Mesenchymal stem cell (in vitro differentiated cells and primary cell): ENCODE measurements at regions not wholly inside any gene's neighbourhood (a gene's known extent, or its start where the extent isn't known, plus 50 kb on each side); places are given as distances from the start of the nearest gene placed in this dataset.

Source experiments
- DNase-seq: peaks from one replicate; pipeline ENCODE4 v3.0.0-alpha.2; 2013
- H2AFZ ChIP-seq: one replicate; pipeline ENCODE4 v1.6.1; 2013; ENCODE audit warnings: low read depth, mild to moderate bottlenecking, control low read depth, inconsistent platforms, low read length, moderate library complexity
- H2AK5ac ChIP-seq: 2 replicates; pipeline ENCODE4 v1.6.1; 2013; ENCODE audit warnings: low read length, moderate library complexity, mild to moderate bottlenecking, inconsistent platforms; ENCODE audit not compliant: severe bottlenecking
- H2BK120ac ChIP-seq: one replicate; pipeline ENCODE4 v1.6.1; 2013; ENCODE audit warnings: low read depth, mild to moderate bottlenecking, inconsistent platforms, low read length, moderate library complexity
- H2BK12ac ChIP-seq, 2 experiments: one replicate each; pipeline ENCODE4 v1.6.1; 2013; ENCODE audit warnings: inconsistent platforms in 2 of 2, low read length in 2 of 2, mild to moderate bottlenecking in 2 of 2, moderate library complexity in 2 of 2, control low read depth in 1 of 2
- H2BK15ac ChIP-seq: one replicate; pipeline ENCODE4 v1.6.1; 2013; ENCODE audit warnings: mild to moderate bottlenecking, low read depth, inconsistent platforms; ENCODE audit not compliant: poor library complexity, severe bottlenecking
- H2BK5ac ChIP-seq: 2 replicates; pipeline ENCODE4 v1.6.1; 2013; ENCODE audit warnings: low read depth, mild to moderate bottlenecking, low read length, control low read depth, inconsistent platforms; ENCODE audit not compliant: poor library complexity, severe bottlenecking
- H3K14ac ChIP-seq, 2 experiments: one replicate each; pipeline ENCODE4 v1.6.1; 2013; ENCODE audit warnings: inconsistent platforms in 2 of 2, low read length in 2 of 2, control low read depth in 1 of 2, mild to moderate bottlenecking in 1 of 2, moderate library complexity in 1 of 2
- H3K18ac ChIP-seq, 2 experiments: one replicate each; pipeline ENCODE4 v1.6.1; 2013; ENCODE audit warnings: inconsistent platforms in 2 of 2, low read length in 2 of 2, control low read depth in 1 of 2, low read depth in 1 of 2, mild to moderate bottlenecking in 1 of 2
- H3K23ac ChIP-seq, 2 experiments: one replicate each; pipeline ENCODE4 v1.6.1; 2013; ENCODE audit warnings: inconsistent platforms in 2 of 2, low read length in 2 of 2, mild to moderate bottlenecking in 2 of 2, moderate library complexity in 2 of 2, control low read depth in 1 of 2
- H3K27ac ChIP-seq: 2 replicates; pipeline ENCODE4 v1.5.1; 2013; ENCODE audit warnings: mild to moderate bottlenecking, moderate library complexity, low read length, control low read depth, inconsistent platforms; ENCODE audit not compliant: poor library complexity, severe bottlenecking
- H3K27me3 ChIP-seq, 2 experiments: 2 replicates each; pipeline versions ENCODE4 v1.6.1 to v1.7.0; 2013; ENCODE audit warnings: low read length in 2 of 2, mild to moderate bottlenecking in 2 of 2, moderate library complexity in 2 of 2, control low read depth in 1 of 2, inconsistent platforms in 1 of 2; ENCODE audit not compliant: control insufficient read depth in 1 of 2, insufficient read depth in 1 of 2
- H3K36me3 ChIP-seq, 2 experiments: 2 replicates each; pipeline versions ENCODE4 v1.6.1 to v1.7.0; 2013; ENCODE audit warnings: low read length in 2 of 2, control low read depth in 1 of 2, inconsistent platforms in 1 of 2, low read depth in 1 of 2, mild to moderate bottlenecking in 1 of 2; ENCODE audit not compliant: insufficient read depth in 2 of 2, control insufficient read depth in 1 of 2
- H3K4ac ChIP-seq, 2 experiments: one replicate each; pipeline ENCODE4 v1.6.1; 2013; ENCODE audit warnings: inconsistent platforms in 2 of 2, low read length in 2 of 2, mild to moderate bottlenecking in 2 of 2, moderate library complexity in 2 of 2, control low read depth in 1 of 2, low read depth in 1 of 2
- H3K4me1 ChIP-seq: 2 replicates; pipeline ENCODE4 v1.6.1; 2013; ENCODE audit warnings: low read depth, low read length, control low read depth; ENCODE audit not compliant: control insufficient read depth, insufficient read depth
- H3K4me2 ChIP-seq: 2 replicates; pipeline ENCODE4 v1.6.1; 2013; ENCODE audit warnings: low read length, mild to moderate bottlenecking, inconsistent platforms; ENCODE audit not compliant: poor library complexity, severe bottlenecking
- H3K4me3 ChIP-seq, 2 experiments: 2 replicates each; pipeline versions ENCODE4 v1.5.1 to v1.7.0; 2013; ENCODE audit warnings: low read length in 2 of 2, mild to moderate bottlenecking in 2 of 2, control low read depth in 1 of 2, low read depth in 1 of 2; ENCODE audit not compliant: insufficient read depth in 1 of 2
- H3K79me1 ChIP-seq: replicated peaks from 2 replicates; pipeline ENCODE4 v1.6.1; 2013; ENCODE audit warnings: mild to moderate bottlenecking, control low read depth, low read length, inconsistent platforms; ENCODE audit not compliant: poor library complexity, severe bottlenecking
- H3K9ac ChIP-seq: 2 replicates; pipeline ENCODE4 v1.7.0; 2013; ENCODE audit warnings: mild to moderate bottlenecking, low read length, moderate library complexity
- H3K9me3 ChIP-seq: 2 replicates; pipeline ENCODE4 v1.7.0; 2013; ENCODE audit warnings: mild to moderate bottlenecking, low read length; ENCODE audit not compliant: control insufficient read depth
- H4K8ac ChIP-seq: one replicate; pipeline ENCODE4 v1.6.1; 2013; ENCODE audit warnings: inconsistent platforms, mild to moderate bottlenecking, low read length, moderate library complexity
- H4K91ac ChIP-seq: one replicate; pipeline ENCODE4 v1.6.1; 2013; ENCODE audit warnings: mild to moderate bottlenecking, low read length, inconsistent platforms
- WGBS: methylation state at CpG from one replicate; pipeline ENCODE4 v1.1.7; 2013; ENCODE audit warnings: mixed read lengths; 5-methylcytosine and 5-hydroxymethylcytosine counted together

- H3K9ac ChIP-seq: no peak overlapping the region
- H3K4me1 ChIP-seq: no peaks in the 10 kb centered on the region
- no peak overlapping the region for H2BK5ac ChIP-seq
- 92% methylated on average over 29 of the region's 32 CpGs for WGBS
- no peak overlapping the region for H3K4ac ChIP-seq
- H3K27me3 ChIP-seq: peaks cover 0 to 12% of the 10 kb centered on the region in 2 experiments
- no peak overlapping the region for H2AK5ac ChIP-seq
- H4K91ac ChIP-seq: no peak overlapping the region
- H3K36me3 ChIP-seq: no peaks in the 10 kb centered on the region
- no peak overlapping the region for H2BK12ac ChIP-seq
- no peak overlapping the region for H3K23ac ChIP-seq
- no peak overlapping the region for H3K27ac ChIP-seq
- H3K4me3 ChIP-seq: peak overlapping the region in 1 of 2 experiments; percentile 3
- H2BK15ac ChIP-seq: no peak overlapping the region
- no peak overlapping the region for H3K4me2 ChIP-seq
- no peak overlapping the region for H2BK120ac ChIP-seq
- DNase-seq: no peak
- H3K9me3 ChIP-seq: no peaks in the 10 kb centered on the region
- H3K14ac ChIP-seq: no peak overlapping the region
- no peak overlapping the region for H2AFZ ChIP-seq
- no peaks in the 10 kb centered on the region for H3K79me1 ChIP-seq
- no peak overlapping the region for H4K8ac ChIP-seq
- no peak overlapping the region for H3K18ac ChIP-seq
Measured at GRCh38 chr14:104280085-104280901, 141.9 kb downstream of the KIF26A start.

- H2BK12ac ChIP-seq: no peak overlapping the region
- no peak overlapping the region for H2AK5ac ChIP-seq
- H3K4me3 ChIP-seq: no peak overlapping the region
- no peak overlapping the region for H2BK5ac ChIP-seq
- DNase-seq: no peak
- WGBS: 80% methylated on average over 14 of the region's 24 CpGs
- no peak overlapping the region for H3K14ac ChIP-seq
- H2AFZ ChIP-seq: no peak overlapping the region
- H3K18ac ChIP-seq: no peak overlapping the region
- H2BK15ac ChIP-seq: no peak overlapping the region
- H3K4ac ChIP-seq: no peak overlapping the region
- H3K4me2 ChIP-seq: no peak overlapping the region
- H4K91ac ChIP-seq: no peak overlapping the region
- no peak overlapping the region for H3K27ac ChIP-seq
- no peaks in the 10 kb centered on the region for H3K9me3 ChIP-seq
- no peak overlapping the region for H4K8ac ChIP-seq
- H3K23ac ChIP-seq: no peak overlapping the region
- H3K9ac ChIP-seq: no peak overlapping the region
- H2BK120ac ChIP-seq: no peak overlapping the region
- H3K36me3 ChIP-seq: no peaks in the 10 kb centered on the region
- no peaks in the 10 kb centered on the region for H3K79me1 ChIP-seq
- H3K4me1 ChIP-seq: no peaks in the 10 kb centered on the region
- H3K27me3 ChIP-seq: peaks cover 0 to 9% of the 10 kb centered on the region in 2 experiments
Measured at GRCh38 chr14:104280902-104281767, 142.7 kb downstream of the KIF26A start.

GRCh38 chr14:104281768-104282301 lies 143.4 kb downstream of the KIF26A start:
- no peak overlapping the region for H3K27ac ChIP-seq
- H3K4me3 ChIP-seq: no peak overlapping the region
- 81% methylated on average over 11 of the region's 11 CpGs for WGBS
- no peak overlapping the region for H3K4me2 ChIP-seq
- H4K8ac ChIP-seq: no peak overlapping the region
- no peak overlapping the region for H2BK12ac ChIP-seq
- no peak overlapping the region for H2AFZ ChIP-seq
- no peak for DNase-seq
- H4K91ac ChIP-seq: no peak overlapping the region
- no peaks in the 10 kb centered on the region for H3K79me1 ChIP-seq
- H3K9ac ChIP-seq: no peak overlapping the region
- H3K9me3 ChIP-seq: no peaks in the 10 kb centered on the region
- no peak overlapping the region for H3K4ac ChIP-seq
- no peaks in the 10 kb centered on the region for H3K4me1 ChIP-seq
- no peak overlapping the region for H3K23ac ChIP-seq
- H2AK5ac ChIP-seq: no peak overlapping the region
- no peak overlapping the region for H3K18ac ChIP-seq
- H3K27me3 ChIP-seq: peaks cover 0 to 9% of the 10 kb centered on the region in 2 experiments
- H2BK15ac ChIP-seq: no peak overlapping the region
- no peak overlapping the region for H2BK120ac ChIP-seq
- H3K14ac ChIP-seq: no peak overlapping the region
- no peaks in the 10 kb centered on the region for H3K36me3 ChIP-seq
- no peak overlapping the region for H2BK5ac ChIP-seq
